Panc1 (cell line): ENCODE measurements at regions not wholly inside any gene's neighbourhood (a gene's known extent, or its start where the extent isn't known, plus 50 kb on each side); places are given as distances from the start of the nearest gene placed in this dataset.

Experiments used
- ATAC-seq: fragments of 200-7000 bp; cut with Tn5 transposase; 2 replicates; pipeline ENCODE4 v1.9.1; 2020; ENCODE audit warnings: mild to moderate bottlenecking, moderate library complexity
- BruUV-seq: library from RNA; stranded (reverse); fragments of 400-500 nt; replicated peaks from 2 replicates; lab custom pipeline; 2021; lab: Mats Ljungman, UMichigan
- CTCF ChIA-PET: fragments of 300-600 bp; sonication (Branson Sonifier 250); formaldehyde crosslinking; loops from one replicate; lab custom pipeline; 2022; ENCODE audit warnings: antibody characterized with exemption; lab: Charles Lee
- POLR2A ChIA-PET: fragments of 300-600 bp; sonication (Branson Sonifier 250); formaldehyde crosslinking; loops from one replicate; lab custom pipeline; 2022; ENCODE audit warnings: antibody characterized with exemption; lab: Charles Lee
- DNase-seq: peaks from one replicate; pipeline ENCODE4 v3.0.0-alpha.2; 2010; ENCODE audit warnings: low read depth, low spot score
- H3K27ac ChIP-seq: 2 replicates; pipeline ENCODE4 v1.5.1; 2011; ENCODE audit warnings: mild to moderate bottlenecking, low read length, inconsistent platforms
- H3K27me3 ChIP-seq: fragments of 200-500 bp; sonication (Bioruptor generic); 2 replicates; pipeline ENCODE4 v1.6.0; 2014; ENCODE audit warnings: low read length, inconsistent platforms; ENCODE audit not compliant: control insufficient read depth, insufficient read depth
- H3K36me3 ChIP-seq: fragments of 200-500 bp; sonication (Bioruptor generic); 2 replicates; pipeline ENCODE4 v1.5.1; 2014; ENCODE audit warnings: inconsistent platforms, mild to moderate bottlenecking, low read length, moderate library complexity; ENCODE audit not compliant: control insufficient read depth, insufficient read depth
- H3K4me1 ChIP-seq: 2 replicates; pipeline ENCODE4 v1.5.1; 2011; ENCODE audit warnings: inconsistent platforms, mild to moderate bottlenecking, low read length, moderate library complexity; ENCODE audit not compliant: control insufficient read depth, insufficient read depth
- H3K4me3 ChIP-seq, 2 experiments: 2 replicates each; pipeline ENCODE4 v1.5.1; 2011 to 2012; ENCODE audit warnings: low read depth in 2 of 2, low read length in 2 of 2, mild to moderate bottlenecking in 2 of 2, inconsistent platforms in 1 of 2, moderate library complexity in 1 of 2
- H3K9me3 ChIP-seq: fragments of 200-500 bp; sonication (Bioruptor generic); 2 replicates; pipeline ENCODE4 v1.5.1; 2014; ENCODE audit warnings: low read depth, mild to moderate bottlenecking, inconsistent platforms, low read length, moderate library complexity; ENCODE audit not compliant: control insufficient read depth, insufficient read depth
- POLR2AphosphoS5 ChIP-seq: IDR thresholded peaks from 2 replicates; pipeline ENCODE4 v1.6.1; 2012; ENCODE audit warnings: mild to moderate bottlenecking, low read depth, low read length, moderate library complexity
- REST ChIP-seq, 2 experiments: IDR thresholded peaks; 2 replicates each; pipeline ENCODE4 v1.6.1; 2011 to 2012; ENCODE audit warnings: low read depth in 2 of 2, control low read depth in 1 of 2, low read length in 1 of 2, mild to moderate bottlenecking in 1 of 2, moderate library complexity in 1 of 2; ENCODE audit not compliant: insufficient read depth in 1 of 2
- SIN3A ChIP-seq: IDR thresholded peaks from 2 replicates; pipeline ENCODE4 v1.6.1; 2012; ENCODE audit warnings: low read depth, mild to moderate bottlenecking, low read length, moderate library complexity, borderline replicate concordance; ENCODE audit not compliant: insufficient read depth
- TCF7L2 ChIP-seq: IDR thresholded peaks from 2 replicates; pipeline ENCODE4 v1.6.1; 2011; ENCODE audit warnings: mild to moderate bottlenecking, low read depth, low read length, inconsistent platforms
- in situ Hi-C: cut with HindIII; loops from 2 replicates; pipeline ENCODE4 v1.10.0; 2016; ENCODE audit warnings: low sequenced_read_pairs, low pct_unique_long_range_greater_than_20kb
- intact Hi-C: fragments of 100-400 bp; cut with micrococcal nuclease; formaldehyde crosslinking; loops from one replicate; pipeline ENCODE4 v1.10.0; 2022; ENCODE audit not compliant: unreplicated experiment
- TF ChIP-seq, protein P1 (sequence below): fragments of 450-650 bp; IDR thresholded peaks from 2 replicates; pipeline ENCODE4 v1.5.1; 2017; ENCODE audit warnings: mild to moderate bottlenecking

DNA sequence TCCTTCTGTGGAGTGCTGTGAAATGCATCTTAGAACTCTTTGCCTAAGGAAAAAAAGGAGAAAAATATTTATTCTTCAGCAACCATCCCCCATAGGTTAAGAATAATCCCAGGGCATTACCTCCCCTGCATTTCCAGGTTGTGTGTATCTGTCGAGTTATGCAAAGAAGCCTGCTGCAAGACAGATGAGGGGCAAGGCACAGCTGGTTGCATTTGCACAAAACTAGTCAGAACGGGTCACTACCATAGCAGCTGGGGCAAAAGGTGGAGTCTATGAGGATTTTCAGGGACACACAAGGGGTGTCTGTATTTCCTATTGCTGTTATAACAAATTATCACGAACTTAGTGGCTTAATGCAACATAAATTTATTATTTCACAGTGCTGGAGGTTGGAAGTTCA is 443.4 kb upstream of the C1orf87 start:
- in situ Hi-C loops = no loop called here
- POLR2A ChIA-PET = no interaction called here
- Histone ChIP-seq H3K9me3 (no peaks in the 10 kb centered on the region), H3K4me3 (no peak overlapping the region), H3K27me3 (no peaks in the 10 kb centered on the region), H3K36me3 (no peaks in the 10 kb centered on the region), H3K27ac (no peak overlapping the region), H3K4me1 (no peaks in the 10 kb centered on the region)
- ATAC-seq = no peak
- CTCF ChIA-PET = no interaction called here
- BruUV-seq = no TSS peak
- TF ChIP-seq REST (IDR thresholded peaks at IDR 0.05; ENCODE audit: insufficient read depth in 1 of 2, low read depth in 2 of 2, low read length in 1 of 2) (no peak), TCF7L2 (no peak), SIN3A (no peak), POLR2AphosphoS5 (no peak)
- TF ChIP-seq, protein P1, sequence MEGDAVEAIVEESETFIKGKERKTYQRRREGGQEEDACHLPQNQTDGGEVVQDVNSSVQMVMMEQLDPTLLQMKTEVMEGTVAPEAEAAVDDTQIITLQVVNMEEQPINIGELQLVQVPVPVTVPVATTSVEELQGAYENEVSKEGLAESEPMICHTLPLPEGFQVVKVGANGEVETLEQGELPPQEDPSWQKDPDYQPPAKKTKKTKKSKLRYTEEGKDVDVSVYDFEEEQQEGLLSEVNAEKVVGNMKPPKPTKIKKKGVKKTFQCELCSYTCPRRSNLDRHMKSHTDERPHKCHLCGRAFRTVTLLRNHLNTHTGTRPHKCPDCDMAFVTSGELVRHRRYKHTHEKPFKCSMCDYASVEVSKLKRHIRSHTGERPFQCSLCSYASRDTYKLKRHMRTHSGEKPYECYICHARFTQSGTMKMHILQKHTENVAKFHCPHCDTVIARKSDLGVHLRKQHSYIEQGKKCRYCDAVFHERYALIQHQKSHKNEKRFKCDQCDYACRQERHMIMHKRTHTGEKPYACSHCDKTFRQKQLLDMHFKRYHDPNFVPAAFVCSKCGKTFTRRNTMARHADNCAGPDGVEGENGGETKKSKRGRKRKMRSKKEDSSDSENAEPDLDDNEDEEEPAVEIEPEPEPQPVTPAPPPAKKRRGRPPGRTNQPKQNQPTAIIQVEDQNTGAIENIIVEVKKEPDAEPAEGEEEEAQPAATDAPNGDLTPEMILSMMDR = no peak
- intact Hi-C loops = no loop called here
- DNase-seq = no peak

DNA sequence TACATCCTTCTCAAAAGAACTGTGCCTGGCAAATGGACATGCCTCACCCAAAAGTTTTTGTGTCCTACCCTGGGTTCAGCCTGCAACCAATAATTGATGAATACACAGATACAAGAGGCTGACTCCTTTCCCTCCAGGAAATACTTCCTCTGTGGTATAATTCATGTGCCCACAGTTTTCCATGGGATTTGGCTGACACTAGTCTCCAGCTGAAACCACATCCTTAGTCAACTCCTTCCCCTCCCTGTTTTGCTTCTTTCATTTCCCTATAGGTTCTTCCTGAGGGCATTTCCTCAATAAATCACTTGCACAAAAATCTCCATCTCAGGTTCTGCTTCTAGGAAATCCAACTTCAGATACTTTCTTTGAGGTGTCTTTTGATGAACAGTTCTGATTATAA is 436.6 kb upstream of the C1orf87 start:
- ChIA-PET CTCF (no interaction called here), POLR2A (no interaction called here)
- Histone ChIP-seq H3K27me3 (no peaks in the 10 kb centered on the region), H3K4me1 (no peaks in the 10 kb centered on the region), H3K4me3 (no peak overlapping the region), H3K27ac (no peak overlapping the region), H3K36me3 (no peaks in the 10 kb centered on the region), H3K9me3 (no peaks in the 10 kb centered on the region)
- TF ChIP-seq TCF7L2 (no peak), SIN3A (no peak), POLR2AphosphoS5 (no peak), REST (IDR thresholded peaks at IDR 0.05; ENCODE audit: insufficient read depth in 1 of 2, low read depth in 2 of 2, low read length in 1 of 2) (no peak)
- TF ChIP-seq, protein P1 = no peak
- ATAC-seq (no peak), DNase-seq (no peak)
- no TSS peak for BruUV-seq
- in situ Hi-C loops = no loop called here
- intact Hi-C loops = no loop called here
